OCI-LY7 (cell line): ENCODE measurements at regions not wholly inside any gene's neighbourhood (a gene's known extent, or its start where the extent isn't known, plus 50 kb on each side); places are given as distances from the start of the nearest gene placed in this dataset.

ENCODE experiments used
- BruUV-seq: library from RNA; stranded (reverse); fragments of 400-500 nt; replicated peaks from 2 replicates; lab custom pipeline; 2021; lab: Mats Ljungman, UMichigan
- CTCF ChIA-PET: fragments of 300-600 bp; sonication (Branson Sonifier 250); formaldehyde crosslinking; loops from one replicate; lab custom pipeline; 2022; ENCODE audit warnings: antibody characterized with exemption; ENCODE audit not compliant: unreplicated experiment; lab: Charles Lee
- POLR2A ChIA-PET: fragments of 300-600 bp; sonication (Branson Sonifier 250); formaldehyde crosslinking; loops from one replicate; lab custom pipeline; 2022; ENCODE audit warnings: antibody characterized with exemption; lab: Charles Lee
- DNase-seq: peaks from one replicate; pipeline ENCODE4 v3.0.0-alpha.2; 2015; ENCODE audit warnings: low spot score
- H2AFZ ChIP-seq: fragments of 200-600 bp; sonication (generic), shearing (Covaris generic); 2 replicates; pipeline ENCODE4 v1.6.1; 2014; ENCODE audit warnings: mild to moderate bottlenecking, antibody characterized with exemption, low read length, moderate library complexity
- H3K27ac ChIP-seq: fragments of 200-600 bp; sonication (generic); 2 replicates; pipeline ENCODE4 v1.5.1; 2014; ENCODE audit warnings: mixed run types, low read depth, mild to moderate bottlenecking, moderate library complexity, low read length, inconsistent platforms; ENCODE audit not compliant: poor library complexity, severe bottlenecking
- H3K36me3 ChIP-seq: fragments of 200-600 bp; sonication (generic); 2 replicates; pipeline ENCODE4 v1.6.1; 2014; ENCODE audit warnings: mild to moderate bottlenecking, antibody characterized with exemption, low read length, moderate library complexity, mixed read lengths; ENCODE audit not compliant: insufficient read depth
- H3K4me1 ChIP-seq: fragments of 200-600 bp; sonication (generic); 2 replicates; pipeline ENCODE4 v1.5.1; 2014; ENCODE audit warnings: mild to moderate bottlenecking, low read length; ENCODE audit not compliant: insufficient read depth, poor library complexity, severe bottlenecking
- H3K4me2 ChIP-seq: fragments of 200-600 bp; sonication (generic); 2 replicates; pipeline ENCODE4 v1.6.1; 2014; ENCODE audit warnings: mild to moderate bottlenecking, low read length
- H3K4me3 ChIP-seq: fragments of 200-600 bp; sonication (generic); 2 replicates; pipeline ENCODE4 v1.5.1; 2014; ENCODE audit warnings: mild to moderate bottlenecking, low read depth, low read length; ENCODE audit not compliant: poor library complexity, severe bottlenecking
- H3K79me2 ChIP-seq: fragments of 200-600 bp; sonication (generic); 2 replicates; pipeline ENCODE4 v1.6.1; 2016; ENCODE audit warnings: low read depth, mild to moderate bottlenecking, low read length, moderate library complexity, mixed read lengths; ENCODE audit not compliant: insufficient read depth
- H3K9me2 ChIP-seq: fragments of 200-600 bp; sonication (generic); 2 replicates; pipeline ENCODE4 v1.6.1; 2016; ENCODE audit warnings: mild to moderate bottlenecking, low read length, mixed read lengths; ENCODE audit not compliant: insufficient read depth
- H3K9me3 ChIP-seq: fragments of 200-600 bp; sonication (generic); 2 replicates; pipeline ENCODE4 v1.6.1; 2014; ENCODE audit warnings: mild to moderate bottlenecking, mixed run types, low read length, mixed read lengths
- H4K20me1 ChIP-seq: fragments of 200-600 bp; sonication (generic); 2 replicates; pipeline ENCODE4 v1.6.1; 2014; ENCODE audit warnings: mild to moderate bottlenecking, antibody characterized with exemption, low read length, moderate library complexity, mixed read lengths; ENCODE audit not compliant: insufficient read depth
- EZH2phosphoT487 ChIP-seq: fragments of 200-600 bp; sonication (generic); IDR thresholded peaks from 2 replicates; pipeline ENCODE4 v1.6.1; 2018; ENCODE audit warnings: low read depth, borderline replicate concordance, mild to moderate bottlenecking, mixed run types, antibody characterized with exemption, low read length, moderate library complexity, mixed read lengths
- intact Hi-C: fragments of 100-400 bp; cut with micrococcal nuclease; formaldehyde crosslinking; loops from one replicate; pipeline ENCODE4 v1.10.0; 2022; ENCODE audit not compliant: unreplicated experiment
- TF ChIP-seq, protein P1 (sequence below): fragments of 200-600 bp; sonication (generic); conservative IDR thresholded peaks from 2 replicates; pipeline ENCODE4 v1.5.1; 2014; ENCODE audit warnings: mild to moderate bottlenecking, antibody characterized with exemption, low read length, moderate library complexity, mixed read lengths

DNA sequence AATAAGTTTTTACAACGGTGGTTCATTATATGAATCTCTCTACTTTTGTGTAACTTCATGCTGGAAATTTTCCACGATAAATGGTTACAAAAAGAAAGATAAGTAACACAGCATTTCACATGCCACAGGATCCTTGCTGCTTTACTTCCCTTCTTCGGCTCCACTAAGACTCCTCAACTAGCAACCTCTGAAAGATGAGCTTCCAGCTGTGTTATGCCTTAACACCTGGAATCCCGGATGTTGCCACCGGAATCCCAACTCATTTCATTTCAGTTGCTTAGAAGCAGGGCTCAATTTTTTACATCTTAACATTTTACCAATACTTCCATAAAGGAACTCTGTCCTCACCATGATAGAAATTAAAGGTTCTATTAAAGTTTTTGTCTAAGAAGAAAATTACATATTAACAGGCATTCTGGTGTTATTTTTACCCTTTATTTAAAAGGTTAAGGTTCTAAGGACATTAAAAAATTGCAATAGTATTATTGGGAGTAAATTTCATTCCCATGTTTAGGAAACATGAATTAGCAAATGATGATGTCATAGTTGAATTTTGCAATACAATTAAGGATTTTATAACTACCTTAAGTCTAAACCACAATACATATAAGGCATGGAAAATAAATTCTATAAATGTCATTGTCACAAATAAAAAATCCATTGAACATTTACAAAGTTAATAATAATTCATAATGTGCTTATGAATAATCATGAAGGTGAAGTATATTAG lies 57.1 kb upstream of the IL6 start:
- Histone ChIP-seq H3K79me2 (no peaks in the 10 kb centered on the region), H4K20me1 (no peaks in the 10 kb centered on the region), H3K9me2 (no peaks in the 10 kb centered on the region), H3K4me1 (no peaks in the 10 kb centered on the region), H2AFZ (no peak overlapping the region), H3K4me3 (no peak overlapping the region), H3K4me2 (no peak overlapping the region), H3K36me3 (no peaks in the 10 kb centered on the region), H3K27ac (no peak overlapping the region), H3K9me3 (no peaks in the 10 kb centered on the region)
- DNase-seq = no peak
- ChIA-PET CTCF (interaction anchor here (0.6 kb wide), 1 partner anchor 155 kb away, joined by 3 read pairs; no protein-coding TSS in a partner anchor), POLR2A (interaction anchor here (0.7 kb wide), 1 partner anchor 105 kb away, joined by 3 read pairs; no protein-coding TSS in a partner anchor)
- intact Hi-C loops = no loop called here
- TF ChIP-seq, protein P1, sequence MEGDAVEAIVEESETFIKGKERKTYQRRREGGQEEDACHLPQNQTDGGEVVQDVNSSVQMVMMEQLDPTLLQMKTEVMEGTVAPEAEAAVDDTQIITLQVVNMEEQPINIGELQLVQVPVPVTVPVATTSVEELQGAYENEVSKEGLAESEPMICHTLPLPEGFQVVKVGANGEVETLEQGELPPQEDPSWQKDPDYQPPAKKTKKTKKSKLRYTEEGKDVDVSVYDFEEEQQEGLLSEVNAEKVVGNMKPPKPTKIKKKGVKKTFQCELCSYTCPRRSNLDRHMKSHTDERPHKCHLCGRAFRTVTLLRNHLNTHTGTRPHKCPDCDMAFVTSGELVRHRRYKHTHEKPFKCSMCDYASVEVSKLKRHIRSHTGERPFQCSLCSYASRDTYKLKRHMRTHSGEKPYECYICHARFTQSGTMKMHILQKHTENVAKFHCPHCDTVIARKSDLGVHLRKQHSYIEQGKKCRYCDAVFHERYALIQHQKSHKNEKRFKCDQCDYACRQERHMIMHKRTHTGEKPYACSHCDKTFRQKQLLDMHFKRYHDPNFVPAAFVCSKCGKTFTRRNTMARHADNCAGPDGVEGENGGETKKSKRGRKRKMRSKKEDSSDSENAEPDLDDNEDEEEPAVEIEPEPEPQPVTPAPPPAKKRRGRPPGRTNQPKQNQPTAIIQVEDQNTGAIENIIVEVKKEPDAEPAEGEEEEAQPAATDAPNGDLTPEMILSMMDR = no peak
- no peak for TF ChIP-seq EZH2phosphoT487
- no TSS peak for BruUV-seq

DNA sequence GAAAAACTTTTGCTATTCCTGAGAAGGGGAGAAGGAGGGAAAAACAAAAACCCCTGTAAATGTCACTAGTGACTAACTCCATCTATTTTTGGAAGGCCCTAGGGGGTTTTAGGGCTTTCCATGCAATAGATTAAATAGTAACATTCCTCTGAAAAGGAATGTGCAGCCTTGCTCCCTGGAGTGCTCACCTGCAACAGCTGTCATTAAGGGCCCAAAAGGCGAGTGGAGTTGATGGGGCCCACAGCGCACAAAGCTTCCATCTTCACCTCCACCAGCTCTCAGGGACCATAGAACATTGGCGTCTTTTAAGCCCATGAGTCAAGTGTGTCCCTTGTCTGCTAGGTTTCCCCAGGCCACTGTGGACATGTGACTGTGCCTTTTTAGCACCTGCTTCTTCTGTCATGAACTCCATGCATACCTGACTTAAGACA lies 58.0 kb upstream of the IL6 start:
- Histone ChIP-seq H4K20me1 (no peaks in the 10 kb centered on the region), H3K4me1 (no peaks in the 10 kb centered on the region), H3K36me3 (no peaks in the 10 kb centered on the region), H3K79me2 (no peaks in the 10 kb centered on the region), H3K4me2 (no peak overlapping the region), H3K9me2 (no peaks in the 10 kb centered on the region), H3K4me3 (no peak overlapping the region), H3K27ac (no peak overlapping the region), H3K9me3 (no peaks in the 10 kb centered on the region), H2AFZ (no peak overlapping the region)
- ChIA-PET CTCF (no interaction called here), POLR2A (interaction anchor here (0.7 kb wide), 1 partner anchor 106 kb away, joined by 3 read pairs; no protein-coding TSS in a partner anchor)
- DNase-seq = no peak
- no TSS peak for BruUV-seq
- TF ChIP-seq, protein P1 = no peak
- no peak for TF ChIP-seq EZH2phosphoT487
- intact Hi-C loops = no loop called here
